Brain microvascular endothelial cell (primary cell): ENCODE measurements at regions not wholly inside any gene's neighbourhood (a gene's known extent, or its start where the extent isn't known, plus 50 kb on each side); places are given as distances from the start of the nearest gene placed in this dataset.

Experiments
- DNase-seq: peaks from one replicate; pipeline ENCODE4 v3.0.0-alpha.2; 2020
- H3K27ac ChIP-seq: fragments of 250-450 bp; sonication (Bioruptor Pico); 2 replicates; pipeline ENCODE4 v1.5.1; 2020; ENCODE audit warnings: mild to moderate bottlenecking, moderate library complexity
- H3K27me3 ChIP-seq: fragments of 250-450 bp; sonication (Bioruptor Pico); replicated peaks from 2 replicates; pipeline ENCODE4 v1.5.1; 2020; ENCODE audit warnings: mild to moderate bottlenecking
- H3K36me3 ChIP-seq: fragments of 250-450 bp; sonication (Bioruptor Pico); replicated peaks from 2 replicates; pipeline ENCODE4 v1.5.1; 2020; ENCODE audit warnings: mild to moderate bottlenecking
- H3K4me3 ChIP-seq: 2 replicates; pipeline ENCODE4 v1.5.1; 2011; ENCODE audit warnings: low read depth, mild to moderate bottlenecking, control low read depth, low read length, moderate library complexity
- in situ Hi-C: cut with HindIII; loops from 2 replicates; pipeline ENCODE4 v1.10.0; 2017; ENCODE audit warnings: low sequenced_read_pairs, low pct_ligation_motif_present
- TF ChIP-seq, protein P1 (sequence below): IDR thresholded peaks from 2 replicates; pipeline ENCODE4 v1.5.1; 2011; ENCODE audit warnings: low read depth, mild to moderate bottlenecking, moderate library complexity, low read length, control low read depth, inconsistent platforms; ENCODE audit errors: missing control alignments

DNA sequence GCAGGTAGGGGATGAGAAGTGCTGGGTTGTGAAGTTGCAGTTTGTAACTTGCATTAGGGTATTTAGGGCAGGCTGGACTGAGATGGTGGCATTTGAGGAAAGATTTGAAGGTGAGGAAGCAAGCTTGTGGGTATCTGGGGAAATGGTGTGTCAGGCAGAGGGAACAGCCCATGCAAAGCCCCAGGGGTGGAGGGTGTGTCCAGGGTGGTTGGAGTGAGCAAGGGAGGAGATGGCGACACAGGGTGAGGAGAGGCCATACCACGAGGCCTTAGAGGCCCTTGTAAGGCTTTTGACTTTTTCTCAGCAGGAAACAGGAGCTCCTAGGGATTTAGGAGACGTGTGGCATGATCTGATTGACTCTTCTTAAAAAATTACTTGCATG, 136.9 kb downstream of the NUAK1 start:
- H3K27me3 ChIP-seq: no peaks in the 10 kb centered on the region
- H3K27ac ChIP-seq: no peak overlapping the region
- H3K4me3 ChIP-seq: no peak overlapping the region
- no peak for DNase-seq
- no peaks in the 10 kb centered on the region for H3K36me3 ChIP-seq
- in situ Hi-C loops: no loop called here
- TF ChIP-seq, protein P1, sequence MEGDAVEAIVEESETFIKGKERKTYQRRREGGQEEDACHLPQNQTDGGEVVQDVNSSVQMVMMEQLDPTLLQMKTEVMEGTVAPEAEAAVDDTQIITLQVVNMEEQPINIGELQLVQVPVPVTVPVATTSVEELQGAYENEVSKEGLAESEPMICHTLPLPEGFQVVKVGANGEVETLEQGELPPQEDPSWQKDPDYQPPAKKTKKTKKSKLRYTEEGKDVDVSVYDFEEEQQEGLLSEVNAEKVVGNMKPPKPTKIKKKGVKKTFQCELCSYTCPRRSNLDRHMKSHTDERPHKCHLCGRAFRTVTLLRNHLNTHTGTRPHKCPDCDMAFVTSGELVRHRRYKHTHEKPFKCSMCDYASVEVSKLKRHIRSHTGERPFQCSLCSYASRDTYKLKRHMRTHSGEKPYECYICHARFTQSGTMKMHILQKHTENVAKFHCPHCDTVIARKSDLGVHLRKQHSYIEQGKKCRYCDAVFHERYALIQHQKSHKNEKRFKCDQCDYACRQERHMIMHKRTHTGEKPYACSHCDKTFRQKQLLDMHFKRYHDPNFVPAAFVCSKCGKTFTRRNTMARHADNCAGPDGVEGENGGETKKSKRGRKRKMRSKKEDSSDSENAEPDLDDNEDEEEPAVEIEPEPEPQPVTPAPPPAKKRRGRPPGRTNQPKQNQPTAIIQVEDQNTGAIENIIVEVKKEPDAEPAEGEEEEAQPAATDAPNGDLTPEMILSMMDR: no peak

DNA sequence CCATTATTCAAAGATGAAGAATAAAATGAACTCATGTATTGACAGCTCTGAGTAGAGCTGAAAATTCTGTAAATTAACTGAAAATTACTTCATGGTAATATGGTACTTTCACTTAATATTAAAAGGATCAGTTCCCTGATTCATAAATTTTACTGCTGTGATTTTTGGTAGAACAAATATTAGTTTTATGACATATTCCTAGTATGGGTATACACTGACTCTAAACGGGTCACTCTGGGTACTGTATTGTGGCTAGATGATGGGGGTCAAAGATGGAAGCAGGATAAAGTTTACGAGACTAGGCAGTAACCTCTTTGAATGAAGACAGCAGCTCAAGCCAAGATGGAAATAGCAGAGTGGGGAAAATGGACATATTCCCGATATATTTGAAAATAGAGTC, 135.5 kb downstream of the NUAK1 start:
- no peak overlapping the region for H3K27ac ChIP-seq
- TF ChIP-seq, protein P1: no peak
- H3K36me3 ChIP-seq: no peaks in the 10 kb centered on the region
- no peak overlapping the region for H3K4me3 ChIP-seq
- no peak for DNase-seq
- H3K27me3 ChIP-seq: no peaks in the 10 kb centered on the region
- in situ Hi-C loops: no loop called here

- Histone ChIP-seq H3K27ac (no peak overlapping the region), H3K36me3 (no peaks in the 10 kb centered on the region), H3K4me3 (no peak overlapping the region), H3K27me3 (no peaks in the 10 kb centered on the region)
- TF ChIP-seq, protein P1: no peak
- in situ Hi-C loops: no loop called here
- DNase-seq: no peak
These were observed 134.5 kb downstream of the NUAK1 start for GRCh38 chr12:106004289-106004688.

DNA sequence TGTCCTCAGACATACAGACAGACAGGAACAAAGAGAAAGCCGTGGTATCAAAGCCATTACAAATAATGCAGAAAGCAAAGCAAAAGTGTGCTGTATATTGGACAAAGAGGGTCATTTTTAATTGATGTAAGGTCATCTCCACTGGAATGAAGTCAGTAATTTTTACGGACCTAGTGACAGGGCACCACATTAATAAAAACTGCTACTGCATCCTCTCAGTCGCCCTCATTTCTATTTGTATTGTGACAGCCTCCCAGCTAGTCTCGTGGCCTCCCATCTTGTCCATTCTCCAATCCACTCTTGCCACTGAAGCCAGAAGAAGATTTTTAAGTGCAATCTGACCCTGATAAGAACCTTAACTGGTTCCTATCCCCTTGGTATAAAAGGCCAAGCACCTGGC, 132.4 kb downstream of the NUAK1 start:
- in situ Hi-C loops: no loop called here
- no peak overlapping the region for H3K27ac ChIP-seq
- no peak overlapping the region for H3K4me3 ChIP-seq
- no peak for DNase-seq
- TF ChIP-seq, protein P1: no peak
- no peaks in the 10 kb centered on the region for H3K36me3 ChIP-seq
- H3K27me3 ChIP-seq: no peaks in the 10 kb centered on the region

DNA sequence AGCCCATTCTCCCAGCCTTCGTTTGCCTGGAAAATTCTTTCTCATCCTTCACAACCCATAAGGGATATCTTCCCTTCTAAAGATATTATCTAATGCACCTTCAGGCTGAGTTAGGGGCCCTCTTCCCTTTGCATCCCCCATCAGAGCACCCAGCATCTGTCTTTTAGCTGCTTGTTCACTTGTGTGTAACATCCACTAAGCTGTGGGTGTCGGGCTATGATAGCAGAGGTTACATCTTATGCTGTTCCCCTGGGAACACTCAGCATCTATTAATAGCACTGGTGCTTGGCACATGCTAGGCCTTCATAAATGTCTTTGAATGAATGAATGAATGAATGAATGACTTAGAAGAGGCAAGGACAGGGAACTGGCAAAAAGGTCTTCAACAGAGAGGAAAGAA, 131.8 kb downstream of the NUAK1 start:
- Histone ChIP-seq H3K36me3 (no peaks in the 10 kb centered on the region), H3K27me3 (no peaks in the 10 kb centered on the region), H3K4me3 (no peak overlapping the region), H3K27ac (no peak overlapping the region)
- TF ChIP-seq, protein P1: no peak
- no peak for DNase-seq
- in situ Hi-C loops: no loop called here

- in situ Hi-C loops: no loop called here
- H3K27me3 ChIP-seq: no peaks in the 10 kb centered on the region
These were observed 128.0 kb downstream of the NUAK1 start for GRCh38 chr12:106010741-106011140.

More at GRCh38 chr12:106010741-106011140, 128.0 kb downstream of the NUAK1 start:
- Histone ChIP-seq H3K36me3 (no peaks in the 10 kb centered on the region), H3K27ac (no peak overlapping the region), H3K4me3 (no peak overlapping the region)
- DNase-seq: no peak
- TF ChIP-seq, protein P1: no peak
